ENCODE measurements at regions not wholly inside any gene's neighbourhood (a gene's known extent, or its start where the extent isn't known, plus 50 kb on each side); places are given as distances from the start of the nearest gene placed in this dataset.

- DNase-seq (ENCODE audit: low spot score): no peak
These were observed 359.2 kb downstream of the BUD13 start for GRCh38 chr11:116413301-116414242.

DNA sequence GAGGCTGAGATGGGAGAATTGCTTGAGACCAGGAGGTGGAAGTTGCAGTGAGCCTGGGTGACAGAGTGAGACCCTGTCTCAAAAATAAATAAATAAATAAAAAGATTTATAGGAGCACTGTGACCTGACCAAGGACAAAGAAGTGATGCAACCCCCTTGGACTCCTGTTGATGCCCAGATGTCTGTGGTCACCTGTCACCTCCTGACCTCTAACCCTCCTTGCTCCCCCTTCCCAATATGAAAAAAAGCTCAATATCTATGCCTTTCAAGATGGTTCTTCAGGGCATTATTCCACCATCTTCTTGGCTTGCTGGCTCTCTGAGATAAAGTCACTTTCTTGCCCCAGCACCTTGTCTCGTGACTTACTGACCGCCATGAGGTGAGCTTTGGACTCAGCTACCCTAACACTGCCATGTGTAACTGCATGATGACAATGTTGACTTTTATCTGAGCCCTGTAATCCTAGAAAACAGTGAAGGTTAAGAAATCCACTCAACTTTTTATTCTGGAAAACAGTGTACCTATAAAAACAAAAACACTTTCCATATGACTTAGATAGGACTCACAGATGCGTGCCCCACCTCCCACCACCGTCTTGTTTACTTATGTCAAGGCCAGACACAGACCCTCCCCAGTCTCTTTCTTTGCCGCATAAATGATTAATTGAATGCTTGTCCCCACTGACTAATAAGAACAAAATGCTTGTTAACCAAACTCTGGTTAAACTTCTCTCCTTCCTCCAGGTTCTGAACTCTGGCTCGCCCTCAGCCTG, 360.5 kb downstream of the BUD13 start:
- no peak for DNase-seq (ENCODE audit: low spot score)

GRCh38 chr11:116409238-116409637, 363.5 kb downstream of the BUD13 start:
- no peak for DNase-seq (ENCODE audit: low spot score)

GRCh38 chr11:116406042-116406441, 366.7 kb downstream of the BUD13 start:
- DNase-seq (ENCODE audit: low spot score): no peak

- DNase-seq (ENCODE audit: low spot score): no peak
These were observed 368.4 kb downstream of the BUD13 start for GRCh38 chr11:116404462-116404798.

DNA sequence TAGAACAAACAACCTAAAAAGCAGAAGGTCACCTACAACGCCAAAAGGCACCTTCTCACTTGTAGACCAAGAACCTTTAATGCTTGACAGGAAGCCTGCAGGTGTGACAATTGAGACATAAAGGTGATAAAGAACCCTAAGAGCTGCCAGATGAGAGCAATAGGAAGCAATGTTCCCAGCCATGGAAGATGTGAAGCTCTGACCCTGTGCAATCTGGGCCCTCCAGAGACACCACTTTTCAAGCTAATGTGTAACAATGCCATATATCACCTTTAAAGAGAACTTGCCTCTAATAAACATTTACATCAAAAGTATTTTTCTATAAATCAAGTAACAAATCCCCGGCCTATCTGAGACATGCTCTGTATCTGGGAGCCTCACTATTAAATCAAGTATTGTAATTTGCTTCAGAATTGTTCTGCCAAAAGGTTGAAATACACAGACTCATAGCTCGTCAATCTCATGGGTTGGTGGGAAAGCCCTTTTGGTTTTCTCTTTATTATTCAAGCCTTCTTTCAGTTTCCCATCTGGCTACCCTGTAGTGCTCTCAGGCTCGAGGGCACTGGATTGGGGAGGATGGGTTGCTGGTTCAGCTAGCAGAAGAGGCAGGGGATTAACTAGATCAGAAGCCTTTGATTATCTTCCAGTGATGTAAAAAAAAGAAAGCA, 368.9 kb downstream of the BUD13 start:
- no peak for DNase-seq (ENCODE audit: low spot score)

GRCh38 chr11:116400081-116400480, 372.7 kb downstream of the BUD13 start:
- no peak for DNase-seq (ENCODE audit: low spot score)

DNA sequence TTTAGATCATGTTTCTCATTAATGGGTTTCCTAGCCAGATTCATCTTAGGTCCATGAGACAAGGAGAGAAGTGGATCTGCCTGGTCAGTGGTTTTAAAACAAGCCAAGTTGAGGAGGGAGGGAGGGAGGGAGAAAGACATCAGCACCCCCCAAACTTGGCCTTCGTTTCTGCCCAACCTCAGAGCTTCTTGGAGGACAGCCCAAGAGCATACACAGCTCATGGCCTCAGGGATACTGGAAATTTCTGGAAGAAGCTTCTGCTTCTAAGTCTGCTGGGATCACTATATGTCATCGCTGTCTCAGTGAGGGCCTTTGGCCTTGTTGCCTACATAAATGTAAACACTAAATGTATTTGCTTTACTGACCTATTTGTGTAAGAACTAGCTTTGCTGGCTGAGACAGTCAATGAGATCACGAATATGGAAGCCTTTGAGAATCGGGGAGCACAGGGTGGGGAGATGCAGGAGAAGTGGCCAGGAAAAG, 375.1 kb downstream of the BUD13 start:
- DNase-seq (ENCODE audit: low spot score): no peak

- DNase-seq (ENCODE audit: low spot score): no peak
These were observed 376.5 kb downstream of the BUD13 start for GRCh38 chr11:116396331-116396730.

GRCh38 chr11:116394022-116394421, 378.8 kb downstream of the BUD13 start:
- no peak for DNase-seq (ENCODE audit: low spot score)

DNA sequence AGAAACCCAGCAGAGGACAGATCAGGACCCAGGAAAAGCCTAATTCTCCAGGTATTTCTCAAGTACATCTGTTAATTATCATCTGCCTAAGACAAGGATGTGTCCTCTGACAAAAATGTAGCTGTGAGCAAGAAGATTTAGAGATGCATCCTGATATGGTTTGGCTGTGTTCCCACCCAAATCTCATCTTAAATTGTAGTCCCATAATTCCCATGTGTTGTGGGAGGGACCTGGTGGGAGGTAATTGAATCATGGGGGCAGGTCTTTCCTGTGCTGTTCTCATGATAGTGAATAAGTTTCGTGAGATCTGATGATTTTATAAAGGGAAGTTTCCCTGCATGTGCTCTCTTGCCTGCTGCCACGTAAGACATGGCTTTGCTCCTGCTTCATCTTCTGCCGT, 381.8 kb downstream of the BUD13 start:
- no peak for DNase-seq (ENCODE audit: low spot score)

- no peak for DNase-seq (ENCODE audit: low spot score)
These were observed 384.6 kb downstream of the BUD13 start for GRCh38 chr11:116388146-116388545.

GRCh38 chr11:116387641-116388040, 385.1 kb downstream of the BUD13 start:
- DNase-seq (ENCODE audit: low spot score): no peak

DNA sequence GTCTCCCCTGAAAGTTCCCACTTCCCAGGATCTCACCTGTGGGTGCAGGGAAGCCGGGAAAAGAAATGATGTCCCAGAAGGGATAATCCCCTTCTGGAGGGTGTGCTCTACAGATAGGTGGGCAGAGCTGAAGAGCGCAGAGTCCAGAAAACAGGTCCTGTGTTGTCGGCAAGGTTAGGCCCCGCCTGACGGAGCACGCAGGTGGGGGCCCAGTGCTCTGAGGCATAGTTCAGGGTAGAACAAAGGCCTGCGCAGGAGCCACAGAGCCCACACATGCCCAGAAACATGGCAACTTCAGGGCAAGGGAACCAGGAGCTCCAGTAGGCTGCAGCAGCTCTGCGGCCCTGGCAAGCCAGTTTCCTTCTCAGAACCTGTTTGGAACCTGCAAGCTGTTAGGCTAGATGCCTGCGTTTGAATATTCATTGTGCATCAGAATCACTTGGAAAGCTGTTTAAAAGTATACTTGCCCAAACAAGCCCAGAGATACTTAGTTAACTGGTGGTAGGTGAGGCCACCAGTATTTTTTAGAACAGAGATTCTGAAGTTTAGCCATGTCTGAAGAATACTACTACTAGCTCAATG, 386.6 kb downstream of the BUD13 start:
- no peak for DNase-seq (ENCODE audit: low spot score)

- DNase-seq (ENCODE audit: low spot score): no peak
These were observed 387.9 kb downstream of the BUD13 start for GRCh38 chr11:116384876-116385275.

DNA sequence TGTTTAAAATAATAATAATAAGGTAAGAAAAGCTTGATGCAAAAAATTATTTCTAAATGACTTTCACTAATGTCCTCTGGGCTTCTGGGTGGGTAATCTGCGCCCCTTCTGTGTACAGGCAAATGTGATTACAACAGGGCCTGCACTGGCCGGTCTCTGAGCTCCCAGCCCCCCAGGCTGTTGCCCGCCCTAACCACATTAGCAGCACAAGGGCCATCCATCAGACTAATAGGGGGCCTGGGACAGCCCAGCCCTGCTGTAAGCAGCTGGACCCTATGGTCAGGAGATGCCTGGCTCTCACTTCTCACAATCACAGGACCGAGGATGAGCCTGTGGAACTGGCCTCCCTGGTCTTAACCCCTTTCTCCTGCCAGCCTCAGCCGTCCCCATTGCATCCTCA, 388.4 kb downstream of the BUD13 start:
- DNase-seq (ENCODE audit: low spot score): no peak

GRCh38 chr11:116379185-116379828, 393.5 kb downstream of the BUD13 start:
- DNase-seq (ENCODE audit: low spot score): no peak

- no peak for DNase-seq (ENCODE audit: low spot score)
These were observed 396.2 kb downstream of the BUD13 start for GRCh38 chr11:116376547-116376946.

DNA sequence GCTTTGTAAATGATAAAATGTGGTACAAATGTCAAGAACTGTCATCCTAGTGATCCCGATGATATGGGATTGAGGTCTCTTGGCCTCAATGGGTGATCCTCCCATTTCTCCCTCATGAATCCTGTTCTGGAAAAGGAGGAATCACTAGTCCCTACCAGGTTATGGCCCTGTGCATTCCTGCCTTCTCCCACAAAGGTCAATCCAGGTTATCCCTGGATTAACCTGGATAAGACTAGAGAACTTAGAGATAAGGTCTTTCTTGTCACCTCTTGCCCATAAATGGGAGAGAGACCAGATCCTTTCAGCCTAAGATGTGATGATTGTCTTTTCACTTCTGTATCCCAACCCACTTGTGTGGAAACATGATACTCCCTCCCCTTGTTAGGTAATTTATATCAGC, 396.7 kb downstream of the BUD13 start:
- no peak for DNase-seq (ENCODE audit: low spot score)

DNA sequence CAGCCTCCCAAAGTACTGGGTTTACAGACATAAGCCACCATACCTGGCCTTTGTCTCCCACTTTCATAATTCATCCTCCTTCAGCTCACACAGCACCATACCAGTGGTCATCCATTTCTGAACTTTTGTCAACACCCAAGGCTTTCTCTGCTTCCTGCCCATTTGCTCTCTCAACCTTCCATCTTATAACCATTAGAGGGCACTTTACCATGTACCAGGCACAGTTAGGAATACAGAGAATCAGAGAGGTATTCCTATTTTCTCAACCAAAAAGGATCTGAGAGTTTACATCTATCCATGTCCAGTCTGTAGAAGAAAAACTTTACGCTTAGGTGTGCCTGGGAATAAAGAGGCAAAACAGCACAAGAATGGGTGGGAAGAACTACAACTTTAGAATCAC, 397.6 kb downstream of the BUD13 start:
- no peak for DNase-seq (ENCODE audit: low spot score)

GRCh38 chr11:116374085-116374484, 398.7 kb downstream of the BUD13 start:
- DNase-seq (ENCODE audit: low spot score): no peak

Data from HuH-7.5 (cell line).